ENCODE measurements at regions not wholly inside any gene's neighbourhood (a gene's known extent, or its start where the extent isn't known, plus 50 kb on each side); places are given as distances from the start of the nearest gene placed in this dataset.

GRCh38 chr7:98679741-98680140 is 62.7 kb downstream of the NPTX2 start:
- no peak for DNase-seq

GRCh38 chr7:98681511-98681910 is 64.4 kb downstream of the NPTX2 start:
- DNase-seq = no peak

GRCh38 chr7:98681951-98682350 is 64.9 kb downstream of the NPTX2 start:
- no peak for DNase-seq

GRCh38 chr7:98683514-98683913 is 66.4 kb downstream of the NPTX2 start:
- DNase-seq = no peak

- no peak for DNase-seq
These were observed 68.5 kb downstream of the NPTX2 start for GRCh38 chr7:98685541-98685940.

- DNase-seq = no peak
These were observed 69.5 kb downstream of the NPTX2 start for GRCh38 chr7:98686466-98687080.

- DNase-seq = no peak
These were observed 70.1 kb downstream of the NPTX2 start for GRCh38 chr7:98687111-98687751.

- no peak for DNase-seq
These were observed 74.5 kb downstream of the NPTX2 start for GRCh38 chr7:98691619-98692018.

- DNase-seq = no peak
These were observed 80.0 kb downstream of the NPTX2 start for GRCh38 chr7:98697083-98697482.

- DNase-seq = no peak
These were observed 80.6 kb downstream of the NPTX2 start for GRCh38 chr7:98697485-98698240.

- no peak for DNase-seq
These were observed 81.9 kb downstream of the NPTX2 start for GRCh38 chr7:98698976-98699375.

GRCh38 chr7:98700533-98700932 is 83.4 kb downstream of the NPTX2 start:
- DNase-seq = no peak

GRCh38 chr7:98701372-98701771 is 84.3 kb downstream of the NPTX2 start:
- DNase-seq = no peak

GRCh38 chr7:98702021-98702420 is 84.9 kb downstream of the NPTX2 start:
- no peak for DNase-seq

- DNase-seq = no peak
These were observed 86.8 kb downstream of the NPTX2 start for GRCh38 chr7:98703916-98704315.

- DNase-seq = no peak
These were observed 88.5 kb downstream of the NPTX2 start for GRCh38 chr7:98705626-98706025.

- no peak for DNase-seq
These were observed 90.0 kb downstream of the NPTX2 start for GRCh38 chr7:98707076-98707475.

GRCh38 chr7:98711945-98712344 is 94.9 kb downstream of the NPTX2 start:
- DNase-seq = no peak

- no peak for DNase-seq
These were observed 96.2 kb downstream of the NPTX2 start for GRCh38 chr7:98713165-98713810.

- DNase-seq = no peak
These were observed 102.3 kb downstream of the NPTX2 start for GRCh38 chr7:98719396-98719795.

- DNase-seq = no peak
These were observed 105.3 kb downstream of the NPTX2 start for GRCh38 chr7:98722402-98722801.

- DNase-seq = no peak
These were observed 107.5 kb downstream of the NPTX2 start for GRCh38 chr7:98724591-98724990.

- DNase-seq = no peak
These were observed 110.1 kb downstream of the NPTX2 start for GRCh38 chr7:98727146-98727709.

All from activated CD4-positive, alpha-beta T cell treated with anti-CD3 and anti-CD28 coated beads, Interleukin-2, amount 50 U/mL, for 4 hours (primary cell).